ENCODE measurements at regions not wholly inside any gene's neighbourhood (a gene's known extent, or its start where the extent isn't known, plus 50 kb on each side); places are given as distances from the start of the nearest gene placed in this dataset.

DNA sequence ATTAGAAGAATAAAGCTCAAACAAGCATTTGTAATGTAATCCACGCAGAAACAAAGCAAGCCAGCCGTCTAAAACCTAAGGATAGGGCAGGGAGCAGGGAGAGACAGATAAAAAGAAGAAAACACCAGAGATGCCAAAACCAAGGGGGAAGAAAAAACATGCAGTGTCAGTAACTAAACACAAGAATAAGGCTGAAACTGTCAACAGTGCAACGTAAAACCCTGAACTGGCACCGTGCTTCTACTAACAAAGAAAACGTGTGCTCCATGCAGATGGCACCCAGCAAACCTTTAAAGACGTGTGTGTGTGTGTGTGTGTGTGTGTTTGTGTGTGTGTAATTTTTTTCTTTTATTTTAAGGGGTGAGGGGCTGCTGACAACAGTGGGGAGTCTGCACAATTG is 88.4 kb upstream of the TAB2 start:
- peaks cover 0 to 7% (median 2%) of the 10 kb centered on the region in 4 experiments; a peak in 3 of 7 replicates for H3K4me1 ChIP-seq (replicated peaks in 1 of 4; ENCODE audit: control insufficient read depth in 3 of 4, insufficient read depth in 4 of 4, low read length in 3 of 4)
- no peak overlapping the region for H2BK120ac ChIP-seq (replicated peaks; ENCODE audit: low read depth, low read length)
- H3K4ac ChIP-seq (replicated peaks; ENCODE audit: insufficient read length, low read depth, low read length) = no peak overlapping the region
- H3K27me3 ChIP-seq (replicated peaks in 1 of 4; ENCODE audit: control insufficient read depth in 3 of 4, extremely low read depth in 1 of 4, insufficient read depth in 3 of 4, low read length in 3 of 4) = no peaks in the 10 kb centered on the region; a peak in 1 of 7 replicates
- FAIRE-seq = no peak
- H3K14ac ChIP-seq (ENCODE audit: insufficient read length) = no peak overlapping the region
- H2AFZ ChIP-seq (ENCODE audit: low read length) = no peak overlapping the region
- no peak overlapping the region for H3K56ac ChIP-seq (replicated peaks; ENCODE audit: insufficient read length, low read depth, low read length)
- no peak overlapping the region for H2BK20ac ChIP-seq (ENCODE audit: low read length)
- H3K27ac ChIP-seq (ENCODE audit: low read depth, low read length) = no peak overlapping the region
- no peaks in the 10 kb centered on the region for H4K20me1 ChIP-seq (replicated peaks in 1 of 2; ENCODE audit: control insufficient read depth in 1 of 2, insufficient read depth in 2 of 2, low read length in 2 of 2)
- no peak overlapping the region for H3K18ac ChIP-seq (ENCODE audit: extremely low read depth, low read length)
- no peaks in the 10 kb centered on the region for H3K9me3 ChIP-seq (ENCODE audit: insufficient read depth in 2 of 2, low read depth in 1 of 2, low read length in 1 of 2)
- H2BK5ac ChIP-seq (ENCODE audit: low read depth, low read length) = no peak overlapping the region
- no peaks in the 10 kb centered on the region for H3K79me1 ChIP-seq (ENCODE audit: low read depth, low read length)
- no peak overlapping the region for H3K4me3 ChIP-seq (ENCODE audit: extremely low read depth in 1 of 4, insufficient read depth in 2 of 4, low read depth in 3 of 4, low read length in 4 of 4)
- no peaks in the 10 kb centered on the region for H3K79me2 ChIP-seq (ENCODE audit: control insufficient read depth in 1 of 2, insufficient read depth in 2 of 2, low read length in 2 of 2)
- H3K36me3 ChIP-seq (ENCODE audit: control insufficient read depth in 2 of 4, insufficient read depth in 4 of 4, low read length in 3 of 4) = no peaks in the 10 kb centered on the region
- no peak overlapping the region for H2BK12ac ChIP-seq (ENCODE audit: low read depth, low read length)
- no peak overlapping the region for H4K91ac ChIP-seq (replicated peaks; ENCODE audit: insufficient read length, low read length)
- WGBS, 2 experiments (ENCODE audit: extremely low coverage in 1 of 2, insufficient coverage in 1 of 2, insufficient read length in 1 of 2, insufficient replicate concordance in 2 of 2, low coverage in 1 of 2, low lambda C conversion rate in 2 of 2, missing lambda C conversion rate in 1 of 2) = 91% methylated on average over 6 of the region's 6 CpGs; no CpG with 5 or more reads in 1 of the 2 experiments
- ChIA-PET POLR2A (ENCODE audit: partially characterized antibody) (no interaction called here), CTCF (ENCODE audit: partially characterized antibody) (interaction anchor here (1.2 kb wide), 1 partner anchor 114 kb away, joined by 3 read pairs; no protein-coding TSS in a partner anchor)
- H4K5ac ChIP-seq (ENCODE audit: insufficient read length, low read depth, low read length) = no peak overlapping the region
- no peak overlapping the region for H2AK5ac ChIP-seq (ENCODE audit: low read depth, low read length)
- no peak overlapping the region for H3K23ac ChIP-seq (ENCODE audit: insufficient read length)
- H3K9ac ChIP-seq (replicated peaks in 1 of 4; ENCODE audit: extremely low read depth in 1 of 4, low read depth in 3 of 4, low read length in 3 of 4) = no peak overlapping the region
- no peak overlapping the region for H2BK15ac ChIP-seq (ENCODE audit: low read length)
- no peaks in the 10 kb centered on the region for H3K23me2 ChIP-seq (ENCODE audit: low read depth, low read length)
- H4K8ac ChIP-seq (ENCODE audit: extremely low read depth, insufficient read depth, low read length) = no peak overlapping the region
- DNase-seq (ENCODE audit: low read depth in 1 of 2, low spot score in 2 of 2) = no peak
- H3K4me2 ChIP-seq (ENCODE audit: insufficient read depth in 1 of 2, low read depth in 2 of 2, low read length in 2 of 2) = no peak overlapping the region
- TF ChIP-seq GABPA (IDR thresholded peaks at IDR 0.05; ENCODE audit: borderline replicate concordance, insufficient read depth, low read length) (no peak), POU5F1 (IDR thresholded peaks at IDR 0.05; ENCODE audit: low read depth, low read length) (no peak), SIX5 (IDR thresholded peaks at IDR 0.05; ENCODE audit: low read depth, low read length) (no peak)

All from H1 (cell line).